ENCODE measurements at regions not wholly inside any gene's neighbourhood (a gene's known extent, or its start where the extent isn't known, plus 50 kb on each side); places are given as distances from the start of the nearest gene placed in this dataset.

- no peak overlapping the region for H3K4me2 ChIP-seq (ENCODE audit: low read length)
- no peaks in the 10 kb centered on the region for H3K79me2 ChIP-seq (replicated peaks; ENCODE audit: insufficient read depth, low read length)
- no peaks in the 10 kb centered on the region for H3K27me3 ChIP-seq (ENCODE audit: insufficient read depth, low read depth, low read length)
- no peaks in the 10 kb centered on the region for H3K36me3 ChIP-seq (ENCODE audit: insufficient read depth, low read length)
- H3F3A ChIP-seq (ENCODE audit: insufficient read depth, low read length, poor library complexity, severe bottlenecking): no peaks in the 10 kb centered on the region
- no peak for TF ChIP-seq POLR2AphosphoS5 (IDR thresholded peaks at IDR 0.05)
- no peak overlapping the region for H3K27ac ChIP-seq (ENCODE audit: low read length)
- H4K20me1 ChIP-seq (ENCODE audit: insufficient read depth): no peaks in the 10 kb centered on the region
- no peak overlapping the region for H2AFZ ChIP-seq (ENCODE audit: low read depth, low read length)
- H3K9me3 ChIP-seq (ENCODE audit: low read length): no peaks in the 10 kb centered on the region
- no peaks in the 10 kb centered on the region for H3K9me2 ChIP-seq (ENCODE audit: insufficient read depth, low read length)
- H3K4me3 ChIP-seq (ENCODE audit: low read length): no peak overlapping the region
- H3K9ac ChIP-seq (ENCODE audit: low read length): no peak overlapping the region
Measured at GRCh38 chr2:118321432-118322105, 233.3 kb downstream of the INSIG2 start.

- H3K79me2 ChIP-seq (replicated peaks; ENCODE audit: insufficient read depth, low read length): no peaks in the 10 kb centered on the region
- H3K9ac ChIP-seq (ENCODE audit: low read length): no peak overlapping the region
- no peak overlapping the region for H3K4me2 ChIP-seq (ENCODE audit: low read length)
- no peaks in the 10 kb centered on the region for H3F3A ChIP-seq (ENCODE audit: insufficient read depth, low read length, poor library complexity, severe bottlenecking)
- H3K9me3 ChIP-seq (ENCODE audit: low read length): no peaks in the 10 kb centered on the region
- H4K20me1 ChIP-seq (ENCODE audit: insufficient read depth): no peaks in the 10 kb centered on the region
- H2AFZ ChIP-seq (ENCODE audit: low read depth, low read length): no peak overlapping the region
- H3K36me3 ChIP-seq (ENCODE audit: insufficient read depth, low read length): no peaks in the 10 kb centered on the region
- no peaks in the 10 kb centered on the region for H3K9me2 ChIP-seq (ENCODE audit: insufficient read depth, low read length)
- H3K27me3 ChIP-seq (ENCODE audit: insufficient read depth, low read depth, low read length): no peaks in the 10 kb centered on the region
- no peak overlapping the region for H3K4me3 ChIP-seq (ENCODE audit: low read length)
- no peak overlapping the region for H3K27ac ChIP-seq (ENCODE audit: low read length)
- TF ChIP-seq POLR2AphosphoS5 (IDR thresholded peaks at IDR 0.05) (no peak), RAD21 (conservative IDR thresholded peaks at IDR 0.05) (no peak), EZH2 (IDR thresholded peaks at IDR 0.05; ENCODE audit: borderline replicate concordance, insufficient read depth, low read length, poor library complexity, severe bottlenecking) (no peak), MXI1 (conservative IDR thresholded peaks at IDR 0.05; ENCODE audit: poor library complexity, severe bottlenecking) (no peak), REST (IDR thresholded peaks at IDR 0.05; ENCODE audit: borderline replicate concordance) (no peak), CTCF (IDR thresholded peaks at IDR 0.05; ENCODE audit: poor library complexity, severe bottlenecking) (no peak), SMC3 (conservative IDR thresholded peaks at IDR 0.05; ENCODE audit: poor library complexity) (no peak), EP300 (conservative IDR thresholded peaks at IDR 0.05; ENCODE audit: poor library complexity, severe bottlenecking) (no peak), TAF1 (IDR thresholded peaks at IDR 0.05; ENCODE audit: low read depth) (no peak)
Measured at GRCh38 chr2:118320658-118321057, 232.4 kb downstream of the INSIG2 start.
